Dendritic cell treated with granulocyte-macrophage colony-stimulating factor and Interleukin-4, amounts not matched to agents 40 ng/mL and 50 ng/mL, for 4 days (primary cell): ENCODE measurements at regions not wholly inside any gene's neighbourhood (a gene's known extent, or its start where the extent isn't known, plus 50 kb on each side); places are given as distances from the start of the nearest gene placed in this dataset.

ENCODE experiments used
- H3K27ac Mint-ChIP-seq: one replicate; pipeline ENCODE4 v1.8.0; 2022; ENCODE audit warnings: mild to moderate bottlenecking, mixed read lengths
- H3K27me3 Mint-ChIP-seq: one replicate; pipeline ENCODE4 v1.8.0; 2022; ENCODE audit warnings: mild to moderate bottlenecking, mixed read lengths
- H3K36me3 Mint-ChIP-seq: one replicate; pipeline ENCODE4 v1.8.0; 2022; ENCODE audit warnings: low read depth, mixed read lengths
- H3K4me1 Mint-ChIP-seq: one replicate; pipeline ENCODE4 v1.8.0; 2022; ENCODE audit warnings: low read depth, mixed read lengths
- H3K4me3 Mint-ChIP-seq: one replicate; pipeline ENCODE4 v1.8.0; 2022; ENCODE audit warnings: mild to moderate bottlenecking, moderate library complexity, mixed read lengths
- H3K9me3 Mint-ChIP-seq: one replicate; pipeline ENCODE4 v1.8.0; 2022; ENCODE audit warnings: mixed read lengths
- intact Hi-C: fragments of 100-400 bp; cut with micrococcal nuclease; formaldehyde crosslinking; loops from one replicate; pipeline ENCODE4 v1.15.0; 2022

DNA sequence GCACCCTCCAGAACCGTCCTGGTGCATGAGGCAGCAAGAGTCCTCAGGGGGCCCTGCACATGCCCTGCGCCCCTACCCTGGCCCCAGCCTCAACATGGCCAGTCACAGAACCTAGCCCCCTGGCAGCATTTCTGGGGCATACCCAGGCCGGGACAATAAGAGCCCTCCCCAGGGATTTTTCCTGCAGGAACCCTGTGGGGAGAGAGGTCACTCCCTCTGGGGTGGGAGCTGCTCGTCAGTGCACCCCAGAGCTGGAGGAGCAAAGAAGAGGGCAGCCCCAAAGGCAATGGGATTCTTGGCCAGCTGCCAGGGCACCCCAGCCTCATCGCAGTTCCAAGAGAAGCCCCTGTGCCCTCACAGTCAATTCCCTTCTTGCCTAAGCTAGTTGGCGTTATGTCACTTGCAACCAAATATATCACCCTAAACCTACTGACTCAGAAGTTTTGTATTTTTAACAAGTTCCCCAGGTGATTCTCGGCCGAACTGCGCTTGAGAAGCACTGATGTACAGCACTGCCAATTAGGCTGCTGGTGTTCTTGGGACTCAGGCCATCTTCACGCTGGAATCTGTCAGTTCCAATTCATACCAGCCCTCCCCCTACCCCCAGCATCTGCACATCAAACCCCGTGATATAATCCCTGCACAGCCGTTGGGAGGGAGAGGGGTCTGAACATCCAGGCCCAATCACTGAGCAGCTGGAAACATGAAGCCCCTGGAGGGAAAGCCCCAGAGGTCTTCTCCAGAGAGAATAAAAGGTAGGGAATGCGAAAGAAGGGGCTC, 87.5 kb upstream of the PRR20G start:
- Mint-ChIP-seq H3K27ac (no peak overlapping the region), H3K4me3 (no peak overlapping the region), H3K4me1 (no peaks in the 10 kb centered on the region), H3K27me3 (peaks cover 19% of the 10 kb centered on the region), H3K36me3 (no peaks in the 10 kb centered on the region), H3K9me3 (no peaks in the 10 kb centered on the region)
- intact Hi-C loops = no loop called here

DNA sequence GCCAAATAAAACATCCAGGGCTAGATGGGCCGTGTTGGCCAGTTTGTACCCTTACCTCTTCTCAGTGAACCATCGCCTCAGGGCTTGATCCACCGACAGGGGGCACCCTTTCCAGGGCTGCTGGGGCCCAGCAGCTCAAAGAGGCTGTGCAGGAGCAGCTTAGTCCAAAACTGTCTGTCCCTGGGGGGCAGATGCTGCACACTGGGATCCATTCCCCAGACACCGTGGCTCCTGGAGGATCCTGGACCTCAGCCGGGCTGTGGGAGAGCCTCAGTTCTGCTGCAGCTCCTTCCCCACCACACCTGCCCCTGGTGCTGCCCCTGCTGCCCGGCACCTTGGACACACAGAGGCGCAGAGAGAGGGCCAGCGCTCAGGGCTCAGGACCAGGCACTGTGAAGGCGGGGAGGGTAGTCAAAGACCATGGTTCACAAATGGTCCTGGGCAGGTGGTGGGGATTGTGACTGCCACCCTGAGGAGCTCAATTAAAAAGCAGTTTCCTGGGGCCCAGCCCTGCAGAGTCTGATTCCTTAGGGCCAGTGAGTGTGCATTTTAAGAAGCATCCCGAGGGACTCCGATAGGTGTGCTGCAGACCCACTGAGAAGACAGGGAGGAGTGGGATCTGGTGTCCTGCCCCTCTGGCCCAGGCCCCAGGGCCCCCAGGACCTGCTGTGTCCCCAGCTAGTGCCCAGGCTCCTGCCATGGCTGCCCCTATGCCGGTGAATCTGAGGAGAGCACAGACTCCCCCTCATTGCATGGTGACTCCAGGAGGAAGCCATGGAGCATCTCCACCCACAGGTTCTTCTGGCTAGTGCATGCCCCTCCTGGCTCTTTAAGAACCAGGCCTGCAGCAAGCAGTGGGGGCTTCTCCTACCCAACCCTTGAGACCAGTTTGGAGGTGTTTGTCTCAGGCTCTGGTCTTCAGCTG, 86.5 kb upstream of the PRR20G start:
- H3K4me3 Mint-ChIP-seq = no peak overlapping the region
- H3K9me3 Mint-ChIP-seq = no peaks in the 10 kb centered on the region
- no peak overlapping the region for H3K27ac Mint-ChIP-seq
- peaks cover 26% of the 10 kb centered on the region for H3K27me3 Mint-ChIP-seq
- H3K36me3 Mint-ChIP-seq = no peaks in the 10 kb centered on the region
- intact Hi-C loops = no loop called here
- H3K4me1 Mint-ChIP-seq = no peaks in the 10 kb centered on the region

DNA sequence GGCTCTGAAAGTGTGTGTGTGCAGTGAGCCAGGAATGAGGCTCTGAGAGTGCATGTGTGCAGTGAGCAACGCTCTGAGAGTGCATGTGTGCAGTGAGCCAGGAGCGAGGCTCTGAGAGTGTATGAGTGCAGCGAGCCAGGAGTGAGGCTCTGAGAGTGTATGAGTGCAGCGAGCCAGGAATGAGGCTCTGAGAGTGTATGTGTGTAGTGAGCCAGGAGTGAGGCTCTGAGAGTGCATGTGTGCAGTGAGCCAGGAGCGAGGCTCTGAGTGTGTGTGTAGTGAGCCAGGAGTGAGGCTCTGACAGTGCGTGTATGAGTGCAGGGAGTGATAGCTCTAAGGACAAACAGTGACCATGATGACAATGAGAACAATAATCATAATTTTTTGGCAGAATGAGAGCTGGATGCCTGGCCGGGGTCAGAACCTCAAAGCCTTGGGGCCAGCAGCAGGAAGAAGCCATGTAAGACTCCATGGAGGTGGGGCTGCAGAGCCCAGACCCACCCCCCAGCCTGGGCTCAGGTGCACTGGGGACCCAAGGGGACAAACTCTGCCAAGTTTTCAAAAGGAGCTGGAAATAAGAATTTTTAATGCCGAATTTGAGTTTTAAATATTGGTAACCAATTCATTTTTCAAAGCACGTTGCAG, 85.7 kb upstream of the PRR20G start:
- Mint-ChIP-seq H3K27ac (no peak overlapping the region), H3K4me1 (no peaks in the 10 kb centered on the region), H3K9me3 (no peaks in the 10 kb centered on the region), H3K4me3 (no peak overlapping the region), H3K27me3 (peaks cover 28% of the 10 kb centered on the region), H3K36me3 (no peaks in the 10 kb centered on the region)
- intact Hi-C loops = no loop called here

DNA sequence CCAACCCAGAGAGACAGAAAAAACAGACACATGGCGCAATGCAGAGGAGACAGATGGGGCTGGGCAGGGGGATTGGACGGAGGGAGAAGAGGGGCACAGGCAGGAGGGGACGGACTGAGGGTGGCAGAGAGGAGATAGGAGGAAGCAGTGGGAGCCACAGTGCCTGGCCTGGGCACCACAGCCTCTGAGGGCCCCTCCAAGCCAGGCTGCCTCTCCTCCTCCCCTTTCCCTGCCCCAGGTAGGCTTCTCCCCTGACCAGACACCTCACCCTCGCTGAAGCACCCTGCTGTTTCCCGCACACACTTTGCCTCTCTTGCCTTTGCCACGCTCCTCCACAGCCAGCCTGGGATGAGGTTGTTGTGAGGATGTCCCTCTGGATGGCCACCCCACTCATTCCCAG, 84.0 kb upstream of the PRR20G start:
- no peak overlapping the region for H3K4me3 Mint-ChIP-seq
- intact Hi-C loops = no loop called here
- H3K36me3 Mint-ChIP-seq = no peaks in the 10 kb centered on the region
- H3K9me3 Mint-ChIP-seq = no peaks in the 10 kb centered on the region
- no peak overlapping the region for H3K27ac Mint-ChIP-seq
- no peaks in the 10 kb centered on the region for H3K4me1 Mint-ChIP-seq
- H3K27me3 Mint-ChIP-seq = peaks cover 35% of the 10 kb centered on the region

DNA sequence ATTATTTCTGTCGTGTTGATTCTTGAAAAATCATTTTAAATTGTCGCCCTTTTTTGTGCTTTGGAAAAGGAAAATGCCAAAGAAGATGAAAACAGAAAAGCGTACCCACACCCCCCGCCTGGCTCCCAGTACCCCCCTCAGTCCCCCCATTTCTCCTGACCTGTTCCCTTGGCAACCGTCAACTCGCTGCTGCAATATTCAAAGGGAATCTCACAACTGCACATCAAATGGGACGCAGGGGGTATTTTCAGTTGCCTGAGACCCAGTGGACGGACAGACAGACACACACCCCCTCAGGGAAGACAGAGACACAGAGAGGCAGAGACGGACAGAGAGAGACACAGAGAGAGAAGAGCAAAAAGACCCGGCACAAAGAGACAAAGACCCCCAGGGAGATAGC, 83.5 kb upstream of the PRR20G start:
- H3K27me3 Mint-ChIP-seq = peaks cover 33% of the 10 kb centered on the region

DNA sequence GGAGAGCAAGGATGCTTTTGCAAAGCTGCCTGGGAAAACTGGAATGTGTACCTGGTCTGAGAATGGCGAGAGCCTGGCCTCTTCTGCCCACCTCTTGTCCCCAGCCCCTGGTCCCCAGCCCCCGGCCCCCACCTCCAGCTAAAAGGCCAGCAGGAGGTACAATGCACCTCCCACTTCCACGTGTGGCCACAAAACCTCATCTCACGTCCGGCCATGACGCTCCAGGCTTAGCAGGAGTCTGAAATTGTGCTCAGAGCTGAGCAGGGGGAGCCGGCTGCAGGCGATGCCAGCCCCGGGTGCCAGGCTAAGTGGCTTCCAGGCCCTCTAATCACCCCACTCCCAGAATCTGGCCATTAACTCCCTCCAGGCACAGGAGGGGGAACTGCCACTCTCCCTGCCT, 83.1 kb upstream of the PRR20G start:
- Mint-ChIP-seq H3K27me3 (peaks cover 35% of the 10 kb centered on the region), H3K4me1 (no peaks in the 10 kb centered on the region), H3K4me3 (no peak overlapping the region), H3K36me3 (no peaks in the 10 kb centered on the region), H3K9me3 (no peaks in the 10 kb centered on the region), H3K27ac (no peak overlapping the region)
- intact Hi-C loops = no loop called here

More for the DNA sequence above, 83.5 kb upstream of the PRR20G start:
- Mint-ChIP-seq H3K36me3 (no peaks in the 10 kb centered on the region), H3K9me3 (no peaks in the 10 kb centered on the region), H3K27ac (no peak overlapping the region), H3K4me1 (no peaks in the 10 kb centered on the region), H3K4me3 (no peak overlapping the region)
- intact Hi-C loops = no loop called here

DNA sequence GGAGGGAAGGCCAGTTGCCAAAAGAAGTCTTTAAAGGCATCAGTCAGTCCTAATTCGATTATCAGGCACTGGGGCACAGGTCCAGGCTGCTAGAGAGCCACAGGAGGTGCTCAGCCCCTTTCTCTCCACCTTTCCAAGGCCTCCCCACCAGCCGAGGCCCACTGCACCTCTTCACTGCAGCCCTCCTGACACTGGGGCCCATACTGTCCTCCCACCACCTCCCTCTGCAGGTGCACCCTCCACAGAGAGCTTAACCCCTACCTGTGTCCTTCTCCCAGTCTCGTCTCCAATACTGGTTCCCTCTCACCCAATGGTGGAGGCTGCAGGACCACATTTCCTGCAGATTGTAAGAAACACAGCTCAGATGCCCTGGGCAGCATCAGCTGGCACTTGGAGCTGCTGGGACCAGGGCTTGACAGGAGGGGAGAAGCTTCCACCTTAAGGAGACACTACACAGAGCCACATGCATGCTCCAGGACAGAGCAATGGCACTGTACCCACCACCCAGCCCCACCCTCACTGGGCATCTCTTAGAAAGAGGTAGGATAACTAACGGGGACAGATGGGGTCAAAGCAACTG, 81.6 kb upstream of the PRR20G start:
- Mint-ChIP-seq H3K9me3 (no peaks in the 10 kb centered on the region), H3K27me3 (peaks cover 36% of the 10 kb centered on the region), H3K4me1 (no peaks in the 10 kb centered on the region), H3K27ac (no peak overlapping the region), H3K4me3 (no peak overlapping the region), H3K36me3 (no peaks in the 10 kb centered on the region)
- intact Hi-C loops = no loop called here

DNA sequence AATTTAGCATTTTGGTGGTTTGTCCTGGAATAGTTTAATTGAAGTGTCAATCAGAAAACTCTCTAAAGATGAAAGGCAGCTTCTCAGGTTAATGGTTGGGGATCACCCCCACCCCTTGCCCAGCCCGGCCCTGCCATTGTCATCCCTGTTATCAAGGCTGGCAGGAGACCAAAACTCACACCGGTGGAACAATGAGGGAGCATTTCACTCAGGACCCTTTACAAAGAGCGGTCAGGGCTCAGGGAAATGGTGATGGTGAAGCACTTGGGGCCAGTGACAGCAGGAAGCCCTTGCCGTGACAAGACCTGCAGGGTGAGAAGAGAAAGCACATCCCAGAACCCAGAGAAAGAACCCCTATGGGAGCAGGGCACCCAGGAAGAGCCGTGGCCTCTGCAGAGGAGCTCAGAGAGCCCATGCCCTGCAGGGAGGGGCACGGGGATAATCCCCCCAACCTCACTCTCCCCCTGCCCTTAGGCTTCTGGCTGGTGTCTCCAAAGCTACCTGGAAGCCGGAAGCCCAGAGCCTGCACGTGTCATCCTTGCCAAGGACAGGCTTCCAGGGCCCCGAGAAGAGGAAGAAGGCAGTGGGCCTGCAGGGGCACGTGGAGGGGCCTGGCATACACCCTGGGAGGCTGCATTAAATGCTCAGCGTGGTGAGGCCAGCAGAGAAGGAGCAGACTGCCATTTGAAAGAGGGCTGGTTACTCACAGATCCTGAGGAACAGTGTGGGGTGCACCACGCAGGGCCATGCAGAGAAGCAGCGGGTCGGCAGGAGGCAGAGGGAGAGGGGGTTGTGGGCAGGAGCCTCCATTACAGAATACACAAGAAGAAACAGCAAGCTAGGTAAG, 80.6 kb upstream of the PRR20G start:
- peaks cover 37% of the 10 kb centered on the region for H3K27me3 Mint-ChIP-seq
- H3K4me3 Mint-ChIP-seq = no peak overlapping the region
- no peaks in the 10 kb centered on the region for H3K4me1 Mint-ChIP-seq
- H3K9me3 Mint-ChIP-seq = no peaks in the 10 kb centered on the region
- H3K27ac Mint-ChIP-seq = no peak overlapping the region
- intact Hi-C loops = no loop called here
- no peaks in the 10 kb centered on the region for H3K36me3 Mint-ChIP-seq

DNA sequence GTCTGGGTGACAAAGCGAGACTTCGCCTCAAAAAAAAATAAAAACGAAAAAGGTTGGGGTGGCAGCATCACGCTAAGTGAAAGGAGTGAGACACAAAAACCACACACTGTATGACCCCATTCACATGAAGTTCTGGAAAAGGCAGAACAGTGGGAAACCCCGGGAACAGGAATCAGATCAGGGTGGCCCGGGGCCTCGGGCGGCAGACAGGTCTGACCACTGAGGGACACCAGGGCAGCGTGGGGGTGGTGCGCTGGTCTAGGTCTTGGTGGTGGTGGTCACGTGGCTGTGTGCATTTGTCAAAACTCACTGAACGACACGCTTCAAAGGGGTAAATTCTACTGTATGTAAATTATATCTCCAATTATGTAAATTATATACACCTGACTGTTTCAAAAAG, 79.7 kb upstream of the PRR20G start:
- H3K9me3 Mint-ChIP-seq = no peaks in the 10 kb centered on the region

DNA sequence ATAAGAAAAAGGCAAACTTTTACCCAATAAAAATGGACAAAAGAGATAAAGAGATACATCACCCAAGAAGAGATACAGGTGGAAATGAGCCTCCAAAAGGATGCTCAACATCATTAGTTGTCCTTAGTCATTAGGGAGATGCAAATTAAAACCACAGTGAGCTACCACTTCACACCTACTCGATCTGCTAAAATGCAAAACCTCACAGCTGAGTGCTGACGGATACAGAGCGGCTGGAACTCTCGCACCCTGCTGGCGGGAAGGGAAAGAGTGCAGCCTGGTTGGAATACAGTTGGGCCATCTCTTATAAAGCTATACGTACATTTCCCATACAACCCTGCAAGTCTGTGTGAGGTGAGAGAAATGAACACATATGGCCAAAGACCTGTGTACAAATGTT, 78.5 kb upstream of the PRR20G start:
- Mint-ChIP-seq H3K9me3 (no peaks in the 10 kb centered on the region), H3K4me1 (no peaks in the 10 kb centered on the region), H3K27ac (no peak overlapping the region), H3K4me3 (no peak overlapping the region), H3K36me3 (no peaks in the 10 kb centered on the region), H3K27me3 (peaks cover 32% of the 10 kb centered on the region)
- intact Hi-C loops = no loop called here

More for the DNA sequence above, 79.7 kb upstream of the PRR20G start:
- intact Hi-C loops = no loop called here
- Mint-ChIP-seq H3K4me1 (no peaks in the 10 kb centered on the region), H3K27ac (no peak overlapping the region), H3K36me3 (no peaks in the 10 kb centered on the region), H3K4me3 (no peak overlapping the region), H3K27me3 (peaks cover 38% of the 10 kb centered on the region)

DNA sequence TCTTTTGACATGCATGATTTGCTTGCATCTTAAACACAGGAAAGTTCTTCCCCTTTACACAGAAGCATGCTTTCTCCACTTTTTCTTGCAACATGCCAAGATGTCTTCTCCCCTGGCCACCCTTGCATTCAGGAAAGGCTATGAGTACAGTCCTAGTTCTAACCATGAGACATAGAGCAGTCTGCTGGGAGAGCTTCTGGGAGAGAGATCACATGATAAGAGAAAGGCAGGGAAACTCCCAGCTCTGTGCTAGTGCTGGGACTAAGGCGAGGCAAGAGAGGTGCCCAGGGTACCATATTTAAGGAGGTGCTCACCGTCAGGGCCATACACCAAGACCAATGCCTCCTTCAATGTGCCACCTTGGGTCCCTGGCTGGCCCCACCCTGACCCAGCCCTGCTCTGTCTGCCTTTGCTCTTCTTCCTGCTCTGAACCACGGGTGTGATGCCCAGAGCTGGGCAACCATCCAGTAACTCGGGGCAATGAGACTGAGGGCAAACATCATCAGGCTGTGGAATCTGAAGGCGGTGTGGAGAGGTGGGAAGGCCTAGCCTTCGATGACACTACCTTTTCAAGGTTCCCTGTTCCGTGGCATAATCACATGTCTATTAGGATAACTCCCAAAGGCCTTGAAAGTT, 77.4 kb upstream of the PRR20G start:
- no peak overlapping the region for H3K4me3 Mint-ChIP-seq
- no peaks in the 10 kb centered on the region for H3K4me1 Mint-ChIP-seq
- H3K36me3 Mint-ChIP-seq = no peaks in the 10 kb centered on the region
- peaks cover 31% of the 10 kb centered on the region for H3K27me3 Mint-ChIP-seq
- H3K9me3 Mint-ChIP-seq = no peaks in the 10 kb centered on the region
- intact Hi-C loops = no loop called here
- H3K27ac Mint-ChIP-seq = no peak overlapping the region

DNA sequence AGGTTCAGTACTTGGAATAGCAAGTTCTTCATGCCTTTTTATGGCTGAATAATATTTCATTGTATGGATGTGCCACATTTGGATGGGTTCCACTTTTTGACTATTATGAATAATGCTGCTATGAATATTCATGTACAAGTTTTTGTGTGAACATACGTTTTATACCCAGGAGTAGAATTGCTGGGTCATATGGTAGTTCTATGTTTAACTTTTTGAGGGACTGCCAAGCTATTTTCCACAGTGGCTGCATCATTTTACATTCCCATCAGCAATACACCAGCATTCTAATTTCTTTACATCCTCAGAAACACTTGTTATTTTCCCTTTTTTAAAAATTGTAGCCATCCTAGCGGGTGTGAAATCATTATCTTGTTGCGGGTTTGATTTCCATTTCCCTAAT, 76.0 kb upstream of the PRR20G start:
- Mint-ChIP-seq H3K9me3 (peaks cover 9% of the 10 kb centered on the region), H3K36me3 (no peaks in the 10 kb centered on the region), H3K27me3 (peaks cover 24% of the 10 kb centered on the region), H3K27ac (no peak overlapping the region), H3K4me3 (no peak overlapping the region), H3K4me1 (no peaks in the 10 kb centered on the region)
- intact Hi-C loops = no loop called here

DNA sequence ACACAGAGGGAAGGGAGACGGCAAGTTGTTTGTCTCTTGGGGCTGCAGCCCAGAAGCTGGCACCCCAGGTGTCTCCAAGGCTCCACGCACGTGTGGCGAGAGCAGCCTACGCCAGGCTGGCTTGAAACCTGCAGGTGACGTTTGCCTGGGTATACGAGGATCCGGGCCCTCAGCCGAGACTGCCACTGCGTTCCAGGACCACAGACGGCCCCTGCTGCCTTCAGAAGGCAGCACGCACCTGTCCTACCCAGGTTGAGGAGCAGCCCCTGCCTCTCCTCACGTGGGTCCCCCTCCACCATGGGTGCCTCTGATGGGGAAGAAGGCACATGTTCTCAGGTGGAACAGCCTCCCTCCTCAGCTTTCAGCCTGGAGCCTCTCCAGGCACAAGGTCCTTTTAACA, 75.3 kb upstream of the PRR20G start:
- Mint-ChIP-seq H3K27me3 (peaks cover 19% of the 10 kb centered on the region), H3K36me3 (no peaks in the 10 kb centered on the region), H3K4me3 (no peak overlapping the region), H3K4me1 (no peaks in the 10 kb centered on the region), H3K9me3 (peaks cover 9% of the 10 kb centered on the region), H3K27ac (no peak overlapping the region)
- intact Hi-C loops = no loop called here
